Thyroid gland (tissue), 4 donors: ENCODE measurements at regions not wholly inside any gene's neighbourhood (a gene's known extent, or its start where the extent isn't known, plus 50 kb on each side); places are given as distances from the start of the nearest gene placed in this dataset.

Experiments
- CTCF ChIP-seq, 6 experiments: fragments of 200-600 bp in 3 of 6; fragments of 450-650 bp in 3 of 6; sonication (generic) in 3 of 6; IDR thresholded peaks; one replicate each; pipeline ENCODE4 v1.5.1; 2016 to 2019; ENCODE audit warnings: antibody characterized with exemption in 6 of 6, mild to moderate bottlenecking in 2 of 6, inconsistent platforms in 1 of 6, moderate library complexity in 1 of 6
- POLR2A ChIP-seq, 2 donors: fragments of 450-650 bp; IDR thresholded peaks; one replicate each; pipeline ENCODE4 v1.6.1; 2017; ENCODE audit warnings: antibody characterized with exemption in 2 of 2, mild to moderate bottlenecking in 2 of 2, moderate library complexity in 1 of 2

- no peak for TF ChIP-seq CTCF (IDR thresholded peaks at IDR 0.05)
- TF ChIP-seq POLR2A (IDR thresholded peaks at IDR 0.05), result no peak
Measured at GRCh38 chr4:132062611-132063239, 1086.4 kb upstream of the PCDH10 start.
